ENCODE measurements at regions not wholly inside any gene's neighbourhood (a gene's known extent, or its start where the extent isn't known, plus 50 kb on each side); places are given as distances from the start of the nearest gene placed in this dataset.

GRCh38 chr7:136179851-136180721 is 202.9 kb upstream of the MTPN start:
- no peak for DNase-seq (ENCODE audit: low read depth in 2 of 2, low spot score in 1 of 2)

GRCh38 chr7:136179154-136179553 is 202.0 kb upstream of the MTPN start:
- DNase-seq (ENCODE audit: low read depth in 2 of 2, low spot score in 1 of 2), result no peak

- no peak for DNase-seq (ENCODE audit: low read depth in 2 of 2, low spot score in 1 of 2)
Measured at GRCh38 chr7:136174477-136175125, 197.4 kb upstream of the MTPN start.

GRCh38 chr7:136173874-136174273 is 196.7 kb upstream of the MTPN start:
- DNase-seq (ENCODE audit: low read depth in 2 of 2, low spot score in 1 of 2), result no peak

GRCh38 chr7:136171233-136171632 is 194.1 kb upstream of the MTPN start:
- no peak for DNase-seq (ENCODE audit: low read depth in 2 of 2, low spot score in 1 of 2)

GRCh38 chr7:136168821-136169220 is 191.7 kb upstream of the MTPN start:
- no peak for DNase-seq (ENCODE audit: low read depth in 2 of 2, low spot score in 1 of 2)

GRCh38 chr7:136167991-136168390 is 190.8 kb upstream of the MTPN start:
- no peak for DNase-seq (ENCODE audit: low read depth in 2 of 2, low spot score in 1 of 2)

- no peak for DNase-seq (ENCODE audit: low read depth in 2 of 2, low spot score in 1 of 2)
Measured at GRCh38 chr7:136166521-136166920, 189.4 kb upstream of the MTPN start.

GRCh38 chr7:136163340-136163801 is 186.2 kb upstream of the MTPN start:
- no peak for DNase-seq (ENCODE audit: low read depth in 2 of 2, low spot score in 1 of 2)

GRCh38 chr7:136150311-136150710 is 173.2 kb upstream of the MTPN start:
- DNase-seq (ENCODE audit: low read depth in 2 of 2, low spot score in 1 of 2), result no peak

GRCh38 chr7:136148920-136149319 is 171.8 kb upstream of the MTPN start:
- DNase-seq (ENCODE audit: low read depth in 2 of 2, low spot score in 1 of 2), result no peak

GRCh38 chr7:136146925-136147324 is 169.8 kb upstream of the MTPN start:
- no peak for DNase-seq (ENCODE audit: low read depth in 2 of 2, low spot score in 1 of 2)

GRCh38 chr7:136144182-136144581 is 167.0 kb upstream of the MTPN start:
- no peak for DNase-seq (ENCODE audit: low read depth in 2 of 2, low spot score in 1 of 2)

- DNase-seq (ENCODE audit: low read depth in 2 of 2, low spot score in 1 of 2), result no peak
Measured at GRCh38 chr7:136143271-136143670, 166.1 kb upstream of the MTPN start.

- no peak for DNase-seq (ENCODE audit: low read depth in 2 of 2, low spot score in 1 of 2)
Measured at GRCh38 chr7:136142583-136142982, 165.4 kb upstream of the MTPN start.

GRCh38 chr7:136140469-136140868 is 163.3 kb upstream of the MTPN start:
- no peak for DNase-seq (ENCODE audit: low read depth in 2 of 2, low spot score in 1 of 2)

- no peak for DNase-seq (ENCODE audit: low read depth in 2 of 2, low spot score in 1 of 2)
Measured at GRCh38 chr7:136139417-136139816, 162.3 kb upstream of the MTPN start.

- no peak for DNase-seq (ENCODE audit: low read depth in 2 of 2, low spot score in 1 of 2)
Measured at GRCh38 chr7:136138991-136139390, 161.8 kb upstream of the MTPN start.

- DNase-seq (ENCODE audit: low read depth in 2 of 2, low spot score in 1 of 2), result no peak
Measured at GRCh38 chr7:136136906-136137454, 159.8 kb upstream of the MTPN start.

GRCh38 chr7:136134503-136134902 is 157.3 kb upstream of the MTPN start:
- DNase-seq (ENCODE audit: low read depth in 2 of 2, low spot score in 1 of 2), result no peak

- no peak for DNase-seq (ENCODE audit: low read depth in 2 of 2, low spot score in 1 of 2)
Measured at GRCh38 chr7:136133551-136133950, 156.4 kb upstream of the MTPN start.

- no peak for DNase-seq (ENCODE audit: low read depth in 2 of 2, low spot score in 1 of 2)
Measured at GRCh38 chr7:136131304-136131630, 154.1 kb upstream of the MTPN start.

Measured in stimulated activated CD8-positive, alpha-beta memory T cell treated with anti-CD3 and anti-CD28 coated beads, Interleukin-4, amount 100 ng/mL, for 1 hour (primary cell).